ENCODE measurements at regions not wholly inside any gene's neighbourhood (a gene's known extent, or its start where the extent isn't known, plus 50 kb on each side); places are given as distances from the start of the nearest gene placed in this dataset.
"Not testable (repeated sequence)": the region's sequence is repeated elsewhere in the genome, so short reads cannot be mapped to it uniquely, and the experiment has no call there.

DNA sequence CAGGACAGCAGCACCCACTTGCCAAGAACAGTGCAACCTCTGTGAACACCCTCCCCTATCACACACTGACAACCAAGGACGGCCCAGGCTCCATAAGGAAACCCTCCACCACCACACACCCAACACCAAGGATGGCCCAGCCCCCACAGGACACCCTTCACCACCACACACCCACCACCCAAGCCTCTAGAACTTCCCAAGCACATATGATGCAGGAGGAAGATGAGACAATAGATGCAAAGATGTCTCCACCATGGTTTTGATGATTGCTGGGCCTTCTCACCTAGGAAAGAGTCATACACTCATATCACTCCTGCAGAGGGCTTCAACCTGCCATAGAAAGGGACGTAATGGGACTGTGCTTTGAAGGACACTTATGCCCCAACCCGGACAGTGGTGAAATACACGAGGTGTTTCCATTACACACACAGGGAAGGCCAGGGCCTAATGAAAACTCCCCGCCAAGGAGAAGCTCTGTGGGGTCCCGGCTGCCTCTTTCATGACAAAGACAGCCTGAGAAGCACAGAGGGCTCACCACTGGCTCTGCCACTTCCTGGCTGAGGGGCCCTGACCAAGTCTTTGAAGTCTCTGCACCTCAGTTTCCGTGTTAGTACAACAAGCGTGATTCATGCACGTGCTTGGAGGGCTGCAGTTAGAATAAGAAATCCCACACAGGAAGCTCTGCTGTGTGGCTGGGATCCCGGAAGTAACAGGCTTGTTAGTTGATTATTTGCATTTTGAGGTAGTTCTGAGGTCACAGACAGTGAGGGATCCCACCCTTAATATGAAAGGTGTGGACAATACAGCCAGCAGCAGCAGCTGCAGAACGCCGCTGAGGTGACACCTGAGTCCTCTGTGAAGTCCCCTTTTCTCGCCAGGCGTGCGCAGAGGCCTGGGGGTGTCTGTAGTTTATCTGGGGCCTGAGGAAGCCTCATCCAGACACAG, 61.9 kb upstream of the ATP12A start:
- peak; percentile 19 for DNase-seq

GRCh38 chr13:24619282-24619681, 60.9 kb upstream of the ATP12A start:
- DNase-seq: no peak

- not testable (repeated sequence) for DNase-seq
Observed at GRCh38 chr13:24622481-24623148, 57.6 kb upstream of the ATP12A start.

DNA sequence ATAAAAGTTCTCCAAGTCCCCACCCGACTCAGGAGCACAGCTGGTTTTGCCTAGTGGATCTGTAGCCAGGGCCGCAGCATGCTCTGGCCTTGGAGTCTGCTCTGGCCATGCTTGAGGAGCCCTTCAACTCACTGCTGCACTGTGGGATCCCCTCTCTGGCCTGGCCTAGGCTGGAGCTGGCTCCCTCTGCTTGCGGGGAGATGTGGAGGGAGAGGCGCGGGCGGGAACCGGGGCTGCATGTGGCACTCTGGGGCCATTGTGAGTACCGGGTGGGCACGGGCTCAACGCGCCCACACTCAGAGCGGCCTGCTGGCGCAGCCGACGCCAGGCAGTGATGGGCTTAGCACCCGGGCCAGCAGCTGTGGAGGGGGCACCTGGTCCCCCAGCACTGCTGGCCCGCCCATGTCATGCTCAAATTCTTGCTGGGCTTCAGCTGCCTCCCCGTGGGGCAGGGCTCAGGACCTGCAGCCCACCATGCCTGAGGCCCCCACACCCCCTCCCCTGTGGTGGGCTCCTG, 57.0 kb upstream of the ATP12A start:
- no peak for DNase-seq

GRCh38 chr13:24624363-24624762, 55.8 kb upstream of the ATP12A start:
- no peak for DNase-seq

DNA sequence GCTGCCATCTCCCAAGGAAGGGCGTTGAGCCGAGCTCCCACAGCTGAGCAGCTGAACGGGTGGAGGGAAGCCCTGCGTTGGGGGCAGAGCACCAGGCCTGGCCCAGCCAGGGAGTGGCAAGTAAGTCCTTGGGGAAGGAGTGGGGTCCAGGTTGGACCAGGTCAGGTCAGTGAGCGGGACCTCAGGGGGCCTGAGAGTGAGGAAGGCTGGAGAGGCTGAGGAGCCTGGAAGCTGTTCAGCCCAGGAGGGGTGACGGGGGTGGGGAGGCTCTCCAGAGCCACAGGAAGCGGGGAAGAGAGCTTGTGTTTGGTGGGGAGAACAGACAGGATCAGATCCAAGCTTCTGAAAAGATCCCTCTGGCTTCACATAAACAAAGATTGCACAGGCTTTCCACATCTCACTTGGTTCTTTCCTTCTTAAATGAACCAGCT, 55.4 kb upstream of the ATP12A start:
- no peak for DNase-seq

GRCh38 chr13:24625331-24625731, 54.9 kb upstream of the ATP12A start:
- no peak for DNase-seq

GRCh38 chr13:24625870-24626849, 54.0 kb upstream of the ATP12A start:
- DNase-seq: no peak

- DNase-seq: no peak
Observed at GRCh38 chr13:24627090-24627714, 53.0 kb upstream of the ATP12A start.

GRCh38 chr13:24627946-24628345, 52.3 kb upstream of the ATP12A start:
- no peak for DNase-seq

- DNase-seq: no peak
Observed at GRCh38 chr13:24629320-24629719, 50.9 kb upstream of the ATP12A start.

GRCh38 chr13:24630121-24630520, 50.1 kb upstream of the ATP12A start:
- no peak for DNase-seq

All from KG1 (cell line).